RPMI7951 (cell line): ENCODE measurements at regions not wholly inside any gene's neighbourhood (a gene's known extent, or its start where the extent isn't known, plus 50 kb on each side); places are given as distances from the start of the nearest gene placed in this dataset.
"Not testable (repeated sequence)": the region's sequence is repeated elsewhere in the genome, so short reads cannot be mapped to it uniquely, and the experiment has no call there.

Source experiments
- DNase-seq: peaks from one replicate; pipeline ENCODE4 v3.0.0-alpha.2; 2012; ENCODE audit warnings: low read depth

GRCh38 chr1:71345491-71345890 lies 264.7 kb upstream of the ZRANB2 start:
- no peak for DNase-seq

- no peak for DNase-seq
Observed at GRCh38 chr1:71343686-71344416, 263.0 kb upstream of the ZRANB2 start.

GRCh38 chr1:71339238-71339637 lies 258.4 kb upstream of the ZRANB2 start:
- DNase-seq = peak; percentile 3

- no peak for DNase-seq
Observed at GRCh38 chr1:71330991-71331390, 250.2 kb upstream of the ZRANB2 start.

GRCh38 chr1:71324671-71325267 lies 243.9 kb upstream of the ZRANB2 start:
- no peak for DNase-seq

DNA sequence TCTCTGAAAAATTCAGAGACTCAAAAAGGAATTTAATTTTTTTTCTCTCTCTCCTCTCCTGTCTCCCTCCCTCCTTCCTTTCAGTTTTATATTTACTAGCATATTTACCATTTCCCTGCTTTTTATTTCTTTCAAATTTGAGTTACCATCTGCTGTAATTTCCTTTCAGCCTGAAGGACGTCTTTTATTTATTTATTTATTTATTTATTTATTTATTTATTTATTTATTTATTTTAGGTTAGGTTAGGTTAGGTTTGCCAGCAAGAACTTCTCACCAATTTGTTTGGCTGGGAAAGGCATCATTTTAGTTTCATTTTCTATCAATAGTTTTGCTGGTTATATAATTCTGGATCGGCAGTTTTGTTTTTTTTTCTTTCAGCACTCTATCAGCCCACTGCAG lies 231.7 kb upstream of the ZRANB2 start:
- DNase-seq = no peak

- no peak for DNase-seq
Observed at GRCh38 chr1:71311376-71311775, 230.5 kb upstream of the ZRANB2 start.

DNA sequence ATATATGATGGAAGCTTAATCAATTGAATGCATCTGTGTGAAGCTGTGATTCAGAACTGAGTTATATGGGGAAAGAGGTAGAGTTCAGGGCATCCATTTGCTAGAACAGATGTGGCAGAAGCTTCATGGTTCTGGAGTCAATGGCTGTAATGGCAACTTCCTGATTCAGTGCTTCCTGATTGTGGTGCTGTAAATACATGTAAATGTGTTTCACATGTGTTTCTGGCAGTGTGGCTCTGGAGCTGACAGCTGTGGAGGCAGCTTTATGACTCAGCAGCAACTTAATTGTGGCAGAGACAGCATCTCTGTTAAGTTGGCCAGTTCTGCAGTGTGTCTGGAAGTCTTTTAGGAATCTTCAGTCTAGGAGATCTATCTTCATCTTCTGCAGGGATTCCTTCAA lies 226.6 kb upstream of the ZRANB2 start:
- no peak for DNase-seq

- DNase-seq = no peak
Observed at GRCh38 chr1:71304125-71304524, 223.3 kb upstream of the ZRANB2 start.

DNA sequence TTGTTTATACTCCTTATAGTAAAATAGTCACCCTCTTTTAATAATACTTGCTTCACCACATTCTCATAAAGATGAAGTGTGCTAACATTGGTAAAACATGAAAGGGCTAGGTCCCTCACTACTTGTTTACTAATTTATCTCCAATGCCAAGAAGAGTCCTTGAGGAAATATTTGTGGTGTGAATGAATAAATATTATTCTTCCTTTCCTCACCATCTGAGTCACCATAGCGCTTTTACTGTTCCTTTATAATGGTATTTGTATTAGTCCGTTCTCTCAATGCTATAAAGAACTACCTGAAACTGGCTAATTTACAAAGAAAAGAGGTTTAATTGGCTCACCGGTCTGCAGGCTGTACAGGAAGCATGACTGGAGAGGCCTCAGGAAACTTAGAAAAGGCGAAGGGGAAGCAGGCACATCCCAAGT lies 222.8 kb upstream of the ZRANB2 start:
- no peak for DNase-seq

DNA sequence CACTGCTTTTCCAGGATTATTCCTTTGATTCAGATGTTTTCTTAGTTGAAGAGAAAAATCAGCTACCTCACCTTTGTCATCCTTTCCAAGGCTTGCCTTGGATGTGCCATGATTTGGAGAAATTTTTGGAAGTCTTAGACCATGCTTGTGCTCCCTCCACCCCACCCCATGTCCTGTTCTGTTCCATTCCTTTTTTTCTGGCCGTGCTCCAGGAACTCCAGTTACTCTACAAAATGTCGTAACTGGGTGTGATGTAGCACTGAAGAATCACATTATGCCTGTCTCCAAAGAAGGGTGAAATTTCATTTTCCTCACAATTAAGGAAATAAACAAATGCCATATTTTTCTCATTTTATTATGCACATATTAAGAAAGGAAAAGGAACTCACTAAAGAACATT lies 217.8 kb upstream of the ZRANB2 start:
- no peak for DNase-seq

DNA sequence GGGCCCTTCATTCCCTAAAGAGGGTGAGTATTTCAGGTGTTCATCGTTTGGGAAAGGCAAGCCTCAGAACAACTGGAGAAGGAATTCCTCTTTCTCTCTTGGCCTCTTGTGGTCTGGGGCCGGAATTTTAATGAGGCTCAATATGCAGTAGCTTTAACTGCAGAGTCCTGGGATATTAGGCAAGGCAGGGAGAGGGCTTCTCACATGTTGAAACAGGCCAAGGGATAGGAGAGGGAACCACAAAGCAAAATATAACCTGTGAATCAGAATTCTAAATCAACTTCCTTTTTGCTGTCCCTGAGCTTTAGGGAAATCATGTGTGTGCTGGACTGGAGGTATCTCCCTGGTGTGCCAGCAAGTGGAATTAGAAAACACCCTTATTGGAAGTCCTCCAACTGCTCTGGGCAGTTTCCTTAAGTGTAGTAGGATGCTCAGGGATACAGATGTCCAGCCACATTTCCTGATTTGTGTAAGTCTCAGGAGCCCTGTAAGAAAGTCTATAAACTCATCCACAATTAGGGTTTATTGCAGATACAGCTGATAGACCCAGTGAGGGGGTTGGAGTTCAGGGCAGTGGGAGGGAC lies 215.8 kb upstream of the ZRANB2 start:
- no peak for DNase-seq

DNA sequence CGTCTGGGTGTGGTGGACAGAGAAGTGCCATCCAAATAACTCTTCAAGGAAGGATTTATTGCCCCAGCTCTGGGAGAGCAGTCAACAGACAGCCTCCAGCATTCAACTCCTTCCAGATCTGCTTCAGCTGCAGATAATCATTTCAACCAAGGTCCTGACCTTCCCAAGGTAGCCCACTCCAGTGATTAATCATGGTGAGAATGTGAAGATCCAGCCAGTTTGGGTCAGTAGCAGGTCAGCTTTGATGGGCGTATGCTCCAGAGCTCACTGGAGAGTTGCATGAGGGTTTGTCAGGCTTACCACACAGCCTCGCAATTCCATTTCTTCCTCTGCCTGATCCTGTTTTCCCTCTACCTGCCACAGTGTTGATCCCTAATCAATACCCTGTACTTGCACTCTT lies 214.5 kb upstream of the ZRANB2 start:
- DNase-seq = no peak

- DNase-seq = no peak
Observed at GRCh38 chr1:71294178-71294577, 213.3 kb upstream of the ZRANB2 start.

DNA sequence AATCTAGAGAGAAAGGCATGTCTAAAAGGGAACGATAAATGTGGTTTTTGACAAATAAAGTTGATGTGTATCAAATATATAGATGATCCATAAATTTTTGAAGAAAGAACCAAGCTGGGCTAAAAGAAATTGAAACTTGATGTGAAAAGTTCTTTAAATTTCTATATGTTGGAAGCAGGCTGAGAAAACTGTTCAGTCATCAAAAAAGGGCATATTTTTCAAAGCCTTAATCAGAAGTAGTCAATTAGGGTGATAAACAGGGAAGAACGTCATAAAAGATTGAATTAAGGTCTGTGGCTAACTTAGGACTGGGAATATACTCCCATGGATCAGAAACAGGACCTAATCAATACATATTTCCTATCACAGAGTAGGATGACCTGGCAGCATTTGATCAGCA lies 211.4 kb upstream of the ZRANB2 start:
- no peak for DNase-seq

DNA sequence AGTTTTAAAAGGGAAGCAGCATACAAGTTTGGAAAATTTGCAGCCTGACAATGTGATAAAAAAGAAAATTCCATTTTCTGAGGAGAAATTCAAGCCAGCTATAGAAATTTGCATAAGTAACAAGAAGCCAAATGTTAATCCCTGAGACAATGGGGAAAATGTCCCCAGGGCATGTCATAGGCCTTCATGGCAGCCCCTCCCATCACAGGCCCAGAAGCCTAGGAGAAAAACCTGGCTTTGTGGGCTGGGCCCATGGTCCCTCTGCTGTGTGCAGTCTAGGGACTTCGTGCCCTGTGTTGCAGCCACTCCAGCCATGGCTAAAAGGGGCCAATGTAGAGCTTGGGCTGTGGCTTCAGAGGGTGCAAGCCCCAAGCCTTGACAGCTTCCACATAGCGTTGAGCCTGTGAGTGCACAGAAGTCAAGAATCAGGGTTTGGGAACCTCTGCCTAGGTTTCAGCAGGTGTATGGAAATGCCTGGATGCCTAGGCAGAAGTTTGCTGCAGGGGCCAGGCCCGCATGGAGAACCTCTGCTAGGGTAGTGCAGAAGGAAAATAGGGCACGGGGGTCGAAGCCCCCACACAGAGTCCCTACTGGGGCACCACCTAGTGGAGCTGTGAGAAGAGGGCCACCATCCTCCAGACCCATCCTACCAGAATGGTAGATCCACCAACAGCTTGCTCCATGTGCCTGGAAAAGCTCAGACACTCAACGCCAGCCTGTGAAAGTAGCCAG lies 209.8 kb upstream of the ZRANB2 start:
- DNase-seq = not testable (repeated sequence)

GRCh38 chr1:71285529-71285928 lies 204.7 kb upstream of the ZRANB2 start:
- no peak for DNase-seq

- DNase-seq = no peak
Observed at GRCh38 chr1:71276466-71276865, 195.6 kb upstream of the ZRANB2 start.

- DNase-seq = no peak
Observed at GRCh38 chr1:71273334-71273733, 192.5 kb upstream of the ZRANB2 start.

DNA sequence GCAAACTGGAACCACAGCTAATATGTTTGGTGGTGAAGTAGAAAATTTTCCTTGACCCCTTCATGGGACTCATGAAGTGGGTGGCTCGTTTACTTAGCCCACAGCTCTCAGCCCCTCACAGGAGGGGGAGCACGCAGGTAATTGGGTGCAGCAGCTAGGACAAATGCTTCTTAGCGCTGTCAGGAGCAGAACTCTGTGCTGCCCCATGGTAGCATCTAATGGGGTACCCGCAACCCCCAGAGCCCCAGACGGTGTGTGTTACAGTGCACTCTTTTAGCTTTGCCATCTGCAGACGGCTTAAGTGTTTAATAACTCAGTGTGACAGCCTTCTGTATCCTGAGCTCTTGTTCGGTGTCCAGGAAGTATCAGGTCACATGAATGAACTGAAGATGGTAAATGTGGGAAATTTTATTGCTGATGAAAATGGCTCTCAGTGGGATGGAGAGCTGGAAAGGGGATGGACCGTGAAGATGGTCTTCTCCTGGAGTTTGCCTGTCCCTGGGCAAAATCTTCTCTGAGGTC lies 189.6 kb upstream of the ZRANB2 start:
- DNase-seq = no peak

DNA sequence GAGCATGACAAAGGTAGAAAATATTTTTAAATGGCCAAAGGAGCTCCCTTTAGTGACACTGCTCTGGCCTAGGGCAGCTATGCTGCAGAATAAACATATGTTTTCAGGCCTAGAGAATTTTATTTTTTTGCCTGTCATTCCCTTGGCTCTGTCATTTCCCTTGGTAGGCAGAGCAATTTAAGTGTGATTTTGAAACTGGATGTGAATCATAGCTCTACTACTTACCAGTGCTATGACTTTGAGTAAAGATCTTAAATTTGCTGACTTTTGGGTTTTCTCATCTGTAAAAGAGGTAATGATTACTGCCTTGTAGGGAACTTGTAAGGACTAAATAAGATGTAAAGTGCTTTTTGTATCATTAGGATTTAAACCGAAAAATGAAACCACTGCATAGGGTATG lies 189.0 kb upstream of the ZRANB2 start:
- no peak for DNase-seq

- DNase-seq = no peak
Observed at GRCh38 chr1:71269179-71269578, 188.3 kb upstream of the ZRANB2 start.

- no peak for DNase-seq
Observed at GRCh38 chr1:71267220-71267619, 186.4 kb upstream of the ZRANB2 start.
